Retinal pigment epithelial cell (primary cell): ENCODE measurements at regions not wholly inside any gene's neighbourhood (a gene's known extent, or its start where the extent isn't known, plus 50 kb on each side); places are given as distances from the start of the nearest gene placed in this dataset.

Experiments used
- DNase-seq: peaks from one replicate; pipeline ENCODE4 v3.0.0-alpha.2; 2010; ENCODE audit warnings: low read depth
- H3K4me3 ChIP-seq: 2 replicates; pipeline ENCODE4 v1.5.1; 2011; ENCODE audit warnings: mild to moderate bottlenecking, low read length, control low read depth, moderate library complexity
- TF ChIP-seq, protein P1 (sequence below): conservative IDR thresholded peaks from 2 replicates; pipeline ENCODE4 v1.5.1; 2011; ENCODE audit warnings: low read depth, low read length, control low read depth, inconsistent platforms

- TF ChIP-seq, protein P1, sequence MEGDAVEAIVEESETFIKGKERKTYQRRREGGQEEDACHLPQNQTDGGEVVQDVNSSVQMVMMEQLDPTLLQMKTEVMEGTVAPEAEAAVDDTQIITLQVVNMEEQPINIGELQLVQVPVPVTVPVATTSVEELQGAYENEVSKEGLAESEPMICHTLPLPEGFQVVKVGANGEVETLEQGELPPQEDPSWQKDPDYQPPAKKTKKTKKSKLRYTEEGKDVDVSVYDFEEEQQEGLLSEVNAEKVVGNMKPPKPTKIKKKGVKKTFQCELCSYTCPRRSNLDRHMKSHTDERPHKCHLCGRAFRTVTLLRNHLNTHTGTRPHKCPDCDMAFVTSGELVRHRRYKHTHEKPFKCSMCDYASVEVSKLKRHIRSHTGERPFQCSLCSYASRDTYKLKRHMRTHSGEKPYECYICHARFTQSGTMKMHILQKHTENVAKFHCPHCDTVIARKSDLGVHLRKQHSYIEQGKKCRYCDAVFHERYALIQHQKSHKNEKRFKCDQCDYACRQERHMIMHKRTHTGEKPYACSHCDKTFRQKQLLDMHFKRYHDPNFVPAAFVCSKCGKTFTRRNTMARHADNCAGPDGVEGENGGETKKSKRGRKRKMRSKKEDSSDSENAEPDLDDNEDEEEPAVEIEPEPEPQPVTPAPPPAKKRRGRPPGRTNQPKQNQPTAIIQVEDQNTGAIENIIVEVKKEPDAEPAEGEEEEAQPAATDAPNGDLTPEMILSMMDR, result no peak
- no peak overlapping the region for H3K4me3 ChIP-seq
- no peak for DNase-seq
Observed at GRCh38 chr2:150605664-150606063, 118.2 kb upstream of the RND3 start.

GRCh38 chr2:150601280-150602038 is 114.0 kb upstream of the RND3 start:
- TF ChIP-seq, protein P1, result no peak
- no peak overlapping the region for H3K4me3 ChIP-seq
- no peak for DNase-seq

DNA sequence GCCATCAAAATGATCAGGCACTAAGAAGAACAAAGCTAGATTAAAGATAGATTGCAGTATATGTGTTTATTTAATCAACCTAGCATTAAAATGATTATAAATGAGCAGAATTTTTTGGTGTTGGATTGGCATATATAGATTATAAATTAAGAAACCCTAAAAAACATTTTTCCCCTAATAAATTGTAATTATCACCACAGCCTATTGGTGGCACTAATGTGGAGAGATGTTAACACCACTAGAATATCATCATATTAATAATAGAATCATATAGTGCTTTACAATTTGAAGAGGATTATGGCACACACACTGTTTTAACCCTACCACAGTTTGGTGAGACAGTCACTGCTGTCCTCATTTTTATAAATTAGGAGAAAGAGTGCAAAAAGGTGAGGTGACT is 112.4 kb upstream of the RND3 start:
- no peak for DNase-seq
- TF ChIP-seq, protein P1, result peak; percentile 30
- H3K4me3 ChIP-seq, result no peak overlapping the region

DNA sequence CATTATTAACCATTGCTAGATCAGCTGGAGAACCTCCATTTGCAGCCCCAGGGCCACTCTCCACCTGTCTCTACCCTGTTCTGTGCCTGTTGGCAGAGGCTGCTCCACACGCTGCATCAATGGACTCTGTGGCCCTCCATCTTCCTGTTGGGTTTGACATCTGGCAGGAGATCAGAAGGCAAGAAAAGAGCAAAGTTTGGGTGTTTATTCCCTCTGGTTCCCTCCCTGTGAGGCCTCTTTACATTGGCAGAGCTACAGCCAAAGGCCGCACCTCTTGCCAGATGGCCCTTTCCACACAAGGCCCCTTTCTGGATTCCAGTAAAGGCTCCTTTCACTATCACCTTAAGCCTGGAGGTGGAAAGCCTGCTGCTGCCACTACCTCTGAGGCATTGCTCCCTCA is 110.9 kb upstream of the RND3 start:
- no peak overlapping the region for H3K4me3 ChIP-seq
- DNase-seq, result no peak
- TF ChIP-seq, protein P1, result no peak

- DNase-seq, result peak; percentile 79
- TF ChIP-seq, protein P1, result no peak
- H3K4me3 ChIP-seq, result no peak overlapping the region
Observed at GRCh38 chr2:150595803-150596470, 108.5 kb upstream of the RND3 start.

- DNase-seq, result no peak
- TF ChIP-seq, protein P1, result no peak
- H3K4me3 ChIP-seq, result no peak overlapping the region
Observed at GRCh38 chr2:150594299-150594698, 106.8 kb upstream of the RND3 start.
